Heart left ventricle (tissue), 16 donors: ENCODE measurements at regions not wholly inside any gene's neighbourhood (a gene's known extent, or its start where the extent isn't known, plus 50 kb on each side); places are given as distances from the start of the nearest gene placed in this dataset.

Experiments
- ATAC-seq, 4 donors: fragments of 200-7000 bp; cut with Tn5 transposase; one replicate each; pipeline ENCODE4 v1.9.1; 2020 to 2022; ENCODE audit warnings: moderate library complexity in 4 of 4, mild to moderate bottlenecking in 3 of 4, moderate number of reproducible peaks in 1 of 4
- DNase-seq, 5 donors: peaks; one replicate each; pipeline ENCODE4 v3.0.0-alpha.2; 2020
- H3K27ac ChIP-seq, 12 donors: fragments of 200-600 bp; sonication (generic) in 4 of 12; one replicate each; pipeline versions ENCODE4 v1.5.0 to v1.8.0; 2016 to 2022; ENCODE audit warnings: mild to moderate bottlenecking in 2 of 12
- H3K27me3 ChIP-seq, 9 donors: fragments of 200-600 bp; sonication (generic) in 2 of 9; one replicate each; pipeline versions ENCODE4 v1.5.1 to v1.8.0; 2016 to 2022; ENCODE audit warnings: mild to moderate bottlenecking in 3 of 9
- H3K36me3 ChIP-seq, 9 donors: fragments of 200-600 bp; sonication (generic) in 2 of 9; one replicate each; pipeline versions ENCODE4 v1.5.0 to v1.8.0; 2018 to 2022; ENCODE audit warnings: mild to moderate bottlenecking in 2 of 9
- H3K4me1 ChIP-seq, 12 donors: fragments of 200-600 bp; sonication (generic) in 4 of 12; one replicate each; pipeline versions ENCODE4 v1.5.0 to v1.8.0; 2016 to 2022; ENCODE audit warnings: mild to moderate bottlenecking in 3 of 12
- H3K4me3 ChIP-seq, 12 donors: fragments of 200-600 bp; sonication (generic) in 4 of 12; one replicate each; pipeline versions ENCODE4 v1.5.0 to v1.8.0; 2017 to 2022; ENCODE audit warnings: mild to moderate bottlenecking in 9 of 12, moderate library complexity in 4 of 12
- H3K9me3 ChIP-seq, 12 donors: fragments of 200-600 bp; sonication (generic) in 4 of 12; one replicate each; pipeline versions ENCODE4 v1.5.0 to v1.8.0; 2016 to 2022; ENCODE audit warnings: mild to moderate bottlenecking in 1 of 12
- POLR2A ChIP-seq, 2 donors: fragments of 450-650 bp; IDR thresholded peaks; one replicate each; pipeline ENCODE4 v1.6.1; 2017; ENCODE audit warnings: antibody characterized with exemption in 2 of 2, mild to moderate bottlenecking in 2 of 2, moderate library complexity in 2 of 2
- WGBS, 4 donors: extraction: QIAGEN DNeasy Blood & Tissue Kit in 2 of 4; methylation state at CpG; one replicate each; pipeline versions ENCODE4 v1.1.5 to v1.1.7; 2013 to 2018; 5-methylcytosine and 5-hydroxymethylcytosine counted together
- intact Hi-C, 10 donors: fragments of 100-400 bp; cut with DNase I; formaldehyde crosslinking; loops; one replicate each; pipeline versions ENCODE4 v1.11.1 to v1.14.2; 2022
- TF ChIP-seq, protein P1 (sequence below), 12 donors: fragments of 200-600 bp; sonication (generic) in 4 of 12; IDR thresholded peaks; one replicate each; pipeline versions ENCODE4 v1.5.0 to v1.8.0; 2018 to 2022; ENCODE audit warnings: antibody characterized with exemption in 12 of 12, mild to moderate bottlenecking in 5 of 12
- donor health status: ischemic (EF 13 %, LVEDD 7.1; RV severe dilation, severe dysfunction).
- donor health status: healthy with polysubstance abuse.
- donor health status: DM: no; HTN: yes; CAD: no.
- donor health status: DM: no; HTN: no; CAD: no.
- donor health status: ischemic (EF 25% LVEDD 6.9; RV normal size, moderate dysfunction).
- donor health status: ischemic (EF 25% LVEDD 5.7; RV mildly dilated, moderate dysfunction).
- donor health status: healthy.
- donor health status: DM: yes; HTN: yes; CAD: no.
- donor health status: ischemic (EF 35%, LVEDD 5.7; RV mildly dilated, moderate dysfunction).
- donor health status: nonischemic (EF 11% LVEDD 7.7; RV severe dilation, severe dysfunction).
- donor health status: DM: yes; HTN: yes; CAD: no.
- donor health status: PGD.
- donor health status: ischemic (EF 29% LVEDD 5.4; RV normal size, mild dysfunction).
- donor health status: nonischemic (EF 23%, LVEDD 6.1; RV moderate dilation, normal function).

DNA sequence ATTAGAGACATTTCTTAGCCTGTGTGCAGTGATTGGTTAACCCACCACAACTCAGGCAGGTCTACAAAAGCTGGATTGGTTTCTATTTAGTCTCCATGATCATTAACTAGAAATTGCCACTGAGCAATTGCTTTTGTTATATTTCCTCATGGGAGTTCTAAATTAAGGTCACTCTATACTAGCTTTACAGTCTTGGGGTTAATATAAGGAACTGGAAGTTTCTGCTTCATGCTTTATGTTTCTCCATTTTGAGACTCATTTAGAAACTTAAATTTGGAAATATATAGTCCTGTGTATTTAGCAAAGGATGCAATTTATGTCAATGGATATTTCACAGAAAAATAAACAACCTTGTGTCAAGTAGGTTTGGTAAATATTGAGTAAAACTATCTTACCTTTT lies 137.5 kb downstream of the HLX start:
- intact Hi-C loops: no loop called here
- DNase-seq (no peak), ATAC-seq (no peak)
- no peaks in the 10 kb centered on the region for H3K36me3 ChIP-seq
- no peak for TF ChIP-seq POLR2A (IDR thresholded peaks at IDR 0.05)
- TF ChIP-seq, protein P1, sequence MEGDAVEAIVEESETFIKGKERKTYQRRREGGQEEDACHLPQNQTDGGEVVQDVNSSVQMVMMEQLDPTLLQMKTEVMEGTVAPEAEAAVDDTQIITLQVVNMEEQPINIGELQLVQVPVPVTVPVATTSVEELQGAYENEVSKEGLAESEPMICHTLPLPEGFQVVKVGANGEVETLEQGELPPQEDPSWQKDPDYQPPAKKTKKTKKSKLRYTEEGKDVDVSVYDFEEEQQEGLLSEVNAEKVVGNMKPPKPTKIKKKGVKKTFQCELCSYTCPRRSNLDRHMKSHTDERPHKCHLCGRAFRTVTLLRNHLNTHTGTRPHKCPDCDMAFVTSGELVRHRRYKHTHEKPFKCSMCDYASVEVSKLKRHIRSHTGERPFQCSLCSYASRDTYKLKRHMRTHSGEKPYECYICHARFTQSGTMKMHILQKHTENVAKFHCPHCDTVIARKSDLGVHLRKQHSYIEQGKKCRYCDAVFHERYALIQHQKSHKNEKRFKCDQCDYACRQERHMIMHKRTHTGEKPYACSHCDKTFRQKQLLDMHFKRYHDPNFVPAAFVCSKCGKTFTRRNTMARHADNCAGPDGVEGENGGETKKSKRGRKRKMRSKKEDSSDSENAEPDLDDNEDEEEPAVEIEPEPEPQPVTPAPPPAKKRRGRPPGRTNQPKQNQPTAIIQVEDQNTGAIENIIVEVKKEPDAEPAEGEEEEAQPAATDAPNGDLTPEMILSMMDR (IDR thresholded peaks at IDR 0.05): no peak
- no peaks in the 10 kb centered on the region for H3K27me3 ChIP-seq
- H3K4me1 ChIP-seq: peaks cover 0 to 33% (median 0%) of the 10 kb centered on the region in 12 donors
- no peaks in the 10 kb centered on the region for H3K9me3 ChIP-seq
- no peak overlapping the region for H3K4me3 ChIP-seq
- no peak overlapping the region for H3K27ac ChIP-seq

DNA sequence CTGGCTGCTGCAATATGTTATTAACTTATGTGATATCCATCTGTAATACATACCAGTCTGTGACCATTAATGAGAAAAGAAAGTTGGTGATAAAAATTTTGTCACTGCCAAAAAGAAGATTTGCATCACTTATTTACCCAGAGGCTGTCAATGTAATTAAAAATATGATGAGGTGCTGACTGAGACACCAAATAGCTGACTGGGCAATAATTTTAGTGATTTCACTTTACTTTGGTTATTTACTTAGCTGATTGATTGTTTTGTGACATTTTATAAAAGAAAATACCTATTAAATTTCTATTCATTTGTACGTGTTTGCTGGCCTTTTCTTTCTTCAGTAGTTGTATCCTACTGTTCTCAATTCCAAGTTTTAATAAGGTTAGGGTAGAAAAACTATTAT lies 139.2 kb downstream of the HLX start:
- Histone ChIP-seq H3K27me3 (no peaks in the 10 kb centered on the region), H3K27ac (no peak overlapping the region), H3K4me3 (no peak overlapping the region), H3K36me3 (no peaks in the 10 kb centered on the region), H3K4me1 (peaks cover 0 to 33% (median 0%) of the 10 kb centered on the region in 12 donors), H3K9me3 (no peaks in the 10 kb centered on the region)
- ATAC-seq (no peak), DNase-seq (no peak)
- intact Hi-C loops: no loop called here
- whole genome bisulfite sequencing, 4 donors: 89 to 96% (median 93%) methylated on average over 1 of the region's 1 CpG
- TF ChIP-seq POLR2A (IDR thresholded peaks at IDR 0.05): no peak
- TF ChIP-seq, protein P1 (IDR thresholded peaks at IDR 0.05): no peak

- DNase-seq: no peak
- no peak overlapping the region for H3K4me3 ChIP-seq
- TF ChIP-seq, protein P1 (IDR thresholded peaks at IDR 0.05): no peak
- no peak for TF ChIP-seq POLR2A (IDR thresholded peaks at IDR 0.05)
- WGBS, 4 donors: 84 to 92% (median 88%) methylated on average over 3 of the region's 3 CpGs
- H3K4me1 ChIP-seq: peaks cover 0 to 15% (median 0%) of the 10 kb centered on the region in 12 donors
- H3K9me3 ChIP-seq: no peaks in the 10 kb centered on the region
- no peaks in the 10 kb centered on the region for H3K36me3 ChIP-seq
- ATAC-seq: no peak
- H3K27me3 ChIP-seq: no peaks in the 10 kb centered on the region
- intact Hi-C loops: loop anchor here in 1 of 10 donors (10.0 kb wide), 1 partner anchor 108 kb away; no protein-coding TSS in a partner anchor
- no peak overlapping the region for H3K27ac ChIP-seq
Observed at GRCh38 chr1:221022331-221022730, 143.1 kb downstream of the HLX start.

DNA sequence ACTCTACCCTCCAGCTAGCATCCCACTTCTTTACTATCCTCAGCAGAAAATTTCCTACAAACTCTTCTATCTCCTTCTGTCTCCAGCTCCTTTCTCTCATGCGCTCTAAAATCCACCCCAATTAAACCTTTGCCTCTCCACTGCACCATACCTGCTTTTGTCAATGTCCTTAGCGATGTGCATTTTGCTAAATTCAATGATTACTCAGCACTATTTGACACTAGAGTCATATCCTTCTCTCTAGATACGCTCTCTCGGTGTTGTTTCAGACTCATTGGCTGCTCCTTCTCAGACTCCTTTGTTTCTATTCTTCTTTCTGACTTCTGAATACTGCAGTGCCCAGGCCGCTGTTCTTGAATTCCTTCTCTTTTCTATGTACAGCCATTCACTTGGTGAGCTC lies 144.2 kb downstream of the HLX start:
- WGBS, 4 donors: 94 to 97% (median 96%) methylated on average over 5 of the region's 5 CpGs
- Histone ChIP-seq H3K9me3 (no peaks in the 10 kb centered on the region), H3K36me3 (no peaks in the 10 kb centered on the region), H3K27ac (no peak overlapping the region), H3K27me3 (no peaks in the 10 kb centered on the region), H3K4me1 (peaks cover 0 to 23% (median 0%) of the 10 kb centered on the region in 12 donors), H3K4me3 (no peak overlapping the region)
- DNase-seq: no peak
- TF ChIP-seq, protein P1 (IDR thresholded peaks at IDR 0.05): no peak
- TF ChIP-seq POLR2A (IDR thresholded peaks at IDR 0.05): no peak
- intact Hi-C loops: loop anchor here in 1 of 10 donors (10.0 kb wide), 1 partner anchor 109 kb away; no protein-coding TSS in a partner anchor
- ATAC-seq: no peak
